ENCODE measurements at regions not wholly inside any gene's neighbourhood (a gene's known extent, or its start where the extent isn't known, plus 50 kb on each side); places are given as distances from the start of the nearest gene placed in this dataset.

DNA sequence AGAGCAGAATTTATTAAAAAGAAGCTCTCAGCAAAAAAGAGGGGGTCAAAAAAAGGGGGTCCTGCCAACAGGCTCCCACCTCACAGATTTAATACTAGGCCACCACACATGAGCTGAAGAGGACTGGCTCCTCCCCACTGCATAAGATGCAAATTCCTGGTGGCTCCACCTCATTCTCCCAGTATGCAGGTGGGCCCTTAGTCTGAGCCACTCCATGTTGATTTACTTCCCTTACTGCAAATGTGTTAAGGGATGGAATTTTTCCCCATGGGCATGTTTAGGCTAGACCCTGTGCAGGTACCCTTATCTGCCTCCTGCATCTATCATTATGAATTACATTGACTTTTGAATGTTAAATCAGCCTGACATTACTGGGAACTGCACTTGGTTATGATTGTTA, 82.9 kb downstream of the ISOC1 start:
- DNase-seq (ENCODE audit: low read depth): no peak
- H3K4me3 ChIP-seq (ENCODE audit: low read depth, low read length): no peak overlapping the region
- TF ChIP-seq, protein P1, sequence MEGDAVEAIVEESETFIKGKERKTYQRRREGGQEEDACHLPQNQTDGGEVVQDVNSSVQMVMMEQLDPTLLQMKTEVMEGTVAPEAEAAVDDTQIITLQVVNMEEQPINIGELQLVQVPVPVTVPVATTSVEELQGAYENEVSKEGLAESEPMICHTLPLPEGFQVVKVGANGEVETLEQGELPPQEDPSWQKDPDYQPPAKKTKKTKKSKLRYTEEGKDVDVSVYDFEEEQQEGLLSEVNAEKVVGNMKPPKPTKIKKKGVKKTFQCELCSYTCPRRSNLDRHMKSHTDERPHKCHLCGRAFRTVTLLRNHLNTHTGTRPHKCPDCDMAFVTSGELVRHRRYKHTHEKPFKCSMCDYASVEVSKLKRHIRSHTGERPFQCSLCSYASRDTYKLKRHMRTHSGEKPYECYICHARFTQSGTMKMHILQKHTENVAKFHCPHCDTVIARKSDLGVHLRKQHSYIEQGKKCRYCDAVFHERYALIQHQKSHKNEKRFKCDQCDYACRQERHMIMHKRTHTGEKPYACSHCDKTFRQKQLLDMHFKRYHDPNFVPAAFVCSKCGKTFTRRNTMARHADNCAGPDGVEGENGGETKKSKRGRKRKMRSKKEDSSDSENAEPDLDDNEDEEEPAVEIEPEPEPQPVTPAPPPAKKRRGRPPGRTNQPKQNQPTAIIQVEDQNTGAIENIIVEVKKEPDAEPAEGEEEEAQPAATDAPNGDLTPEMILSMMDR (IDR thresholded peaks at IDR 0.05; ENCODE audit: control insufficient read depth, extremely low read depth, insufficient read depth): no peak

DNA sequence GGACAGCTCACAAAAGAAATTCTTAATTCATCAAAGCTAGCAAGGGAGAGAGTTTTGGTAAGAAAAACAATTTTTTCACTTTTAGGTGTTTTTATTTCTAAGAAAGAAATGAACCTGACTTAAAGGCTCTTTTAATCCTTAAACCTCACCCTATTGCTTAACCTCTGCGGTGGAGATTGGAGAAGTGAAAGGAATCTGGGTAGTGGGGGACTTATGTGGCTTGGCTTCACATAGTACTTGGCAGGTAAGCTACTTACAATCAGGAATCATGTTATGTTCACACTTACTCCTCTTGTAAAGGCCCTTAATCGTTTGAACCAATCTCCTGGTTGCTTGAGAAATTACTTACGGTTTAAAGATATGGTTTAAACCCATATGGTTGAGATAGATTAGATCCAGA, 104.8 kb downstream of the ISOC1 start:
- no peak overlapping the region for H3K4me3 ChIP-seq (ENCODE audit: low read depth, low read length)
- TF ChIP-seq, protein P1 (IDR thresholded peaks at IDR 0.05; ENCODE audit: control insufficient read depth, extremely low read depth, insufficient read depth): no peak
- DNase-seq (ENCODE audit: low read depth): no peak

DNA sequence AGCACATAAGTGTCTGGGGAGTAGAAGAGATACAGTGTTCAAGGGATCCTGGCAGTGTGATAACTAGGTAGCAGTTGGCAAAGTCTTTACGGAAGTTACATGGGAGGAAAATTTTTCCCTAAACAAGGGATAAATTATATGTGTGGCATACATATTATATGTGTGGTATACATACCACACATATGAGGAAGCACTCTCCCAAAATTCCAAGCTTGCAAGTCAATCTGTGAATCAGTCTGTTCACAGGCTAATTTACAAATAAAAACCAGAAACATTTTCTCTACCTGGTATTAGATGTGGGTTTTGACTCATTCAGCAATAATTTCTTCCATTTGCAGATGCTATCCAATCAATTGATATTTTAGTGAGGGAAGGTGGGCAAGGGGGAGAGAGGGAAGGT, 110.0 kb downstream of the ISOC1 start:
- DNase-seq (ENCODE audit: low read depth): no peak
- TF ChIP-seq, protein P1 (IDR thresholded peaks at IDR 0.05; ENCODE audit: control insufficient read depth, extremely low read depth, insufficient read depth): no peak
- H3K4me3 ChIP-seq (ENCODE audit: low read depth, low read length): no peak overlapping the region

DNA sequence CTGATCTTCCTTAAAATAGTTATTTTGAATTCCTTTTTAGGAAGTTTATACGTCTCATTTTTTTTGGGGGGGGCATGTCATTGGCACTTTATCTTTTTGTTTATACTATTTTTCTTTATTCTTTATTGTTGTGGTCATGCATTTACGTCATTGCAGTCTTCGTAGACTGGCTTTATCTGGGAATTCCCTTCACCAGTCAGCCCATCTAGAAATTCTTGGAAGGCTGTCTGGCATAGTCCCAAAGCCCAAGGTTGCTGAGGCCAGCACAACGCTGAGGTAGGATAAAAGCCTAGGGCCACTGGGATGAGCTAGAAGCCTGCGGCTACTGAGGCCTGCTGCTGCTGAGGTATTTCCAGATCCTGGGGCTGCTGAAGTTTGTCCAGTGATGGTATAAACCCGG, 121.5 kb downstream of the ISOC1 start:
- TF ChIP-seq, protein P1 (IDR thresholded peaks at IDR 0.05; ENCODE audit: control insufficient read depth, extremely low read depth, insufficient read depth): no peak
- no peak overlapping the region for H3K4me3 ChIP-seq (ENCODE audit: low read depth, low read length)

DNA sequence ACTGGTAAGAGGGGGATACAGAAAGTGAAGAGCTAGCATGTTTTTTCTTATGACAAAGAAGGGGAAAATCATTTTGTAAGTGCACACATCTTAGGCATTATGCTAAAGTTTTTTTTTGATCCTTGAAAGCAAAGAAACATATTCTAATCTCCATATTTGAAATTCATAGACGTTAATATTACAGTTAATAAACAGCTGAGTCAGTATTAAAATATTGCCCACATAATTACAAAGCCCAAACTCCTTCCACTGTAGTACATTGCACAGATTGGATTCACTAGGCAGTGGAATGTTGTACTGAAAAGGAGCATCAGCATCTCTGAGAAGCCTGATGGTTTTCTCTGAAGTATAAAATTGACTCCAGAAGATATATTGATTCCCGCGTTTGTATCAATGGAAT, 122.6 kb downstream of the ISOC1 start:
- no peak for DNase-seq (ENCODE audit: low read depth)
- H3K4me3 ChIP-seq (ENCODE audit: low read depth, low read length): no peak overlapping the region
- TF ChIP-seq, protein P1 (IDR thresholded peaks at IDR 0.05; ENCODE audit: control insufficient read depth, extremely low read depth, insufficient read depth): no peak

More for the DNA sequence above, 121.5 kb downstream of the ISOC1 start:
- DNase-seq (ENCODE audit: low read depth): no peak

DNA sequence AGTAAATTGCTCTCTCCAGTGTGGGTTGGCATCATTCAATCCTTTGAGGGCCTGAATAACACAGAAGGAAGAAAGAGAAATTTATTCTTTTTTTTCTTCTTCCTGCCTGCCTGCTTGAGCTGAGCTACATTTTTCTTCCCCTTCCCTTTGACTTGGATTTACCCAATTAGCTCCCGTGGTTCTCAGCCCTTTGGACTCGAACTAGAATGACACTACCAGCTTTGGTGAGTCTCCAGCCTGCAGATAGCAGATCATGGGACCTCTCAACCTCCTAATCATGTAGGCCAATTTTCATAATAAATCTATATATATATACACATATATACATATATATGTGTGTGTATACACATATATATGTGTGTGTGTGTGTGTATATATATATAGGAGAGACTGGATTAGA, 128.6 kb downstream of the ISOC1 start:
- no peak for DNase-seq (ENCODE audit: low read depth)
- TF ChIP-seq, protein P1 (IDR thresholded peaks at IDR 0.05; ENCODE audit: control insufficient read depth, extremely low read depth, insufficient read depth): no peak
- H3K4me3 ChIP-seq (ENCODE audit: low read depth, low read length): no peak overlapping the region

DNA sequence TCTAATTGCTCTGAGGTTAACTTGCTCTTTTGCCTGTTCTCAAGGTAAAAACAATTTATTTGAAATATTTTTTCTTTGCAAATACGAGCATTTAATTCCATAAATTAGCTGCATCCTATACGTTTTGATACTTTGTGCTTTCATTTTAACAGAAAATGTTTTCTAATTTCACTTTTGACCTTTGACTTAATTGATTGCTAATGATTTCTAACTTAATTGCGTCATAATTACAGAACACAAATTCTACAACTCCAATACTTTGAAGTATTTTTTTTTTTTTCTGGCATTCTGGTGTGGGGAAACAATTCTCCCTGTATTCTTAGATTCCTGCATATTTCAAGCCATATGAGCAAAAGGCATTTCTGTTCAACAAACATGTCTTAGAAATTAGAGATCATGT, 134.0 kb downstream of the ISOC1 start:
- TF ChIP-seq, protein P1 (IDR thresholded peaks at IDR 0.05; ENCODE audit: control insufficient read depth, extremely low read depth, insufficient read depth): no peak
- H3K4me3 ChIP-seq (ENCODE audit: low read depth, low read length): no peak overlapping the region
- DNase-seq (ENCODE audit: low read depth): no peak

All from LNCaP clone FGC (cell line).